Mucosa of descending colon (tissue), 3 donors: ENCODE measurements at regions not wholly inside any gene's neighbourhood (a gene's known extent, or its start where the extent isn't known, plus 50 kb on each side); places are given as distances from the start of the nearest gene placed in this dataset.
"Not testable (repeated sequence)": the region's sequence is repeated elsewhere in the genome, so short reads cannot be mapped to it uniquely, and the experiment has no call there.

Source experiments
- ATAC-seq: fragments of 200-7000 bp; cut with Tn5 transposase; one replicate; pipeline ENCODE4 v1.9.1; 2020; ENCODE audit warnings: mild to moderate bottlenecking, moderate library complexity
- DNase-seq, 3 donors: peaks; one replicate each; pipeline ENCODE4 v3.0.0-alpha.2; 2020
- H3K36me3 ChIP-seq: fragments of 200-600 bp; one replicate; pipeline ENCODE4 v1.8.0; 2021; ENCODE audit warnings: low read depth, mild to moderate bottlenecking
- H3K4me1 ChIP-seq: fragments of 200-600 bp; one replicate; pipeline ENCODE4 v1.8.0; 2021; ENCODE audit warnings: low read depth, mild to moderate bottlenecking
- H3K4me3 ChIP-seq: fragments of 200-600 bp; one replicate; pipeline ENCODE4 v1.8.0; 2021; ENCODE audit warnings: mild to moderate bottlenecking
- H3K9me3 ChIP-seq: fragments of 200-600 bp; one replicate; pipeline ENCODE4 v1.8.0; 2021; ENCODE audit warnings: mild to moderate bottlenecking
- intact Hi-C, 2 donors: fragments of 100-400 bp; cut with DNase I in 1 of 2; cut with micrococcal nuclease in 1 of 2; formaldehyde crosslinking; loops; one replicate each; pipeline versions ENCODE4 v1.11.0 to v1.11.1; 2022; cut with DNase I, micrococcal nuclease
- TF ChIP-seq, protein P1 (sequence below): fragments of 200-600 bp; IDR thresholded peaks from one replicate; pipeline ENCODE4 v1.8.0; 2022; ENCODE audit warnings: antibody characterized with exemption, mild to moderate bottlenecking
- donor health status: DM: no; HTN: no; CAD: no; lungs with moderate emphysema.
- donor health status: DM: no; HTN: no; CAD: no.
- donor health status: DM: no; HTN: yes; CAD: no.

DNA sequence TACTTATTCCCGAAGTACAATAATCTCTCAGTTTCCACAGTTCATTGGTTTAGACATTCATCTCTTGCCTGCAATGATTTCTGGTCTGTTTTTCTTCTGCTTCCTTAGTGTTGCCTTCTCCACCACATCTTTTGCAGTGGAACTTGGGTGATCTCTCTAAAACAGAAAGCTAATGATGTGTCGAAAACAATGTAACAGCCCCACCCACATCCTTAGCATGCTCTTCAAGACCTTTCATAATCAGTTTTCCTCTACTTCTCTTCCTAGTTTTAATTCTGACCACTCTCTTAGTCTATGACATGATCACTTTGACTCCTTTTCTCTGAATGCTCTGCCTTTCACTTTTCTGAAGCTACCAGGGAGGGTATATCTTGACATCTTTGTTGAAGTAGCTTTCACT lies 1007.9 kb upstream of the CITED2 start:
- no peak overlapping the region for H3K4me3 ChIP-seq
- no peaks in the 10 kb centered on the region for H3K4me1 ChIP-seq
- no peaks in the 10 kb centered on the region for H3K36me3 ChIP-seq
- TF ChIP-seq, protein P1, sequence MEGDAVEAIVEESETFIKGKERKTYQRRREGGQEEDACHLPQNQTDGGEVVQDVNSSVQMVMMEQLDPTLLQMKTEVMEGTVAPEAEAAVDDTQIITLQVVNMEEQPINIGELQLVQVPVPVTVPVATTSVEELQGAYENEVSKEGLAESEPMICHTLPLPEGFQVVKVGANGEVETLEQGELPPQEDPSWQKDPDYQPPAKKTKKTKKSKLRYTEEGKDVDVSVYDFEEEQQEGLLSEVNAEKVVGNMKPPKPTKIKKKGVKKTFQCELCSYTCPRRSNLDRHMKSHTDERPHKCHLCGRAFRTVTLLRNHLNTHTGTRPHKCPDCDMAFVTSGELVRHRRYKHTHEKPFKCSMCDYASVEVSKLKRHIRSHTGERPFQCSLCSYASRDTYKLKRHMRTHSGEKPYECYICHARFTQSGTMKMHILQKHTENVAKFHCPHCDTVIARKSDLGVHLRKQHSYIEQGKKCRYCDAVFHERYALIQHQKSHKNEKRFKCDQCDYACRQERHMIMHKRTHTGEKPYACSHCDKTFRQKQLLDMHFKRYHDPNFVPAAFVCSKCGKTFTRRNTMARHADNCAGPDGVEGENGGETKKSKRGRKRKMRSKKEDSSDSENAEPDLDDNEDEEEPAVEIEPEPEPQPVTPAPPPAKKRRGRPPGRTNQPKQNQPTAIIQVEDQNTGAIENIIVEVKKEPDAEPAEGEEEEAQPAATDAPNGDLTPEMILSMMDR: no peak
- intact Hi-C loops: no loop called here
- H3K9me3 ChIP-seq: peaks cover 3% of the 10 kb centered on the region
- DNase-seq (no peak), ATAC-seq (no peak)

GRCh38 chr6:140380427-140381218 lies 1006.2 kb upstream of the CITED2 start:
- DNase-seq: no peak
- Histone ChIP-seq H3K36me3 (no peaks in the 10 kb centered on the region), H3K4me3 (no peak overlapping the region), H3K9me3 (peaks cover 3% of the 10 kb centered on the region), H3K4me1 (no peaks in the 10 kb centered on the region)
- TF ChIP-seq, protein P1: no peak
- intact Hi-C loops: no loop called here
- no peak for ATAC-seq

- DNase-seq: no peak
- no peaks in the 10 kb centered on the region for H3K9me3 ChIP-seq
- TF ChIP-seq, protein P1: no peak
- H3K36me3 ChIP-seq: no peaks in the 10 kb centered on the region
- no peak overlapping the region for H3K4me3 ChIP-seq
- intact Hi-C loops: no loop called here
- H3K4me1 ChIP-seq: no peaks in the 10 kb centered on the region
- ATAC-seq: no peak
Observed at GRCh38 chr6:140379919-140380318, 1005.5 kb upstream of the CITED2 start.

DNA sequence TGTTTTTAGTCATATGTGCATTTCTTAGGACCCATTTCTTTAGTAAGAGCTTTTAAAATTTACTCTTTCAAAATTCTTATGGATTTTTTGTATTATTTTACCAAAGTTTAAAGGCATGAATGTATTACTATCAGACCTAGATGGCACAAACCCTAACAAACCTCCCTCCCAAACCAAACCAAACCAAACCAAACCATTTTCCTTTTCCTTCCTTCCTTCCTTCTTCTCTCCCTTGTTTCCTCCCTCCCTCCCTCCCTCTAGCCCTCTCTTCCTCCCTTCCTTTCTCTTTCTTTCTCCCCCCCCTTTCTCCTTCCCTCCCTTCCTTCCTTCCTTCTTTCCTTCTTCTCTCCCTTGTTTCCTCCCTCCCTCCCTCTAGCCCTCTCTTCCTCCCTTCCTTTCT lies 1001.8 kb upstream of the CITED2 start:
- intact Hi-C loops: no loop called here
- TF ChIP-seq, protein P1: no peak
- ATAC-seq (no peak), DNase-seq (no peak)
- no peaks in the 10 kb centered on the region for H3K36me3 ChIP-seq
- H3K4me1 ChIP-seq: no peaks in the 10 kb centered on the region
- H3K4me3 ChIP-seq: no peak overlapping the region
- H3K9me3 ChIP-seq: no peaks in the 10 kb centered on the region

GRCh38 chr6:140373728-140374127 lies 999.3 kb upstream of the CITED2 start:
- H3K4me3 ChIP-seq, DNase-seq, H3K4me1 ChIP-seq, H3K9me3 ChIP-seq, intact Hi-C loops, ATAC-seq, H3K36me3 ChIP-seq: not testable (repeated sequence)

DNA sequence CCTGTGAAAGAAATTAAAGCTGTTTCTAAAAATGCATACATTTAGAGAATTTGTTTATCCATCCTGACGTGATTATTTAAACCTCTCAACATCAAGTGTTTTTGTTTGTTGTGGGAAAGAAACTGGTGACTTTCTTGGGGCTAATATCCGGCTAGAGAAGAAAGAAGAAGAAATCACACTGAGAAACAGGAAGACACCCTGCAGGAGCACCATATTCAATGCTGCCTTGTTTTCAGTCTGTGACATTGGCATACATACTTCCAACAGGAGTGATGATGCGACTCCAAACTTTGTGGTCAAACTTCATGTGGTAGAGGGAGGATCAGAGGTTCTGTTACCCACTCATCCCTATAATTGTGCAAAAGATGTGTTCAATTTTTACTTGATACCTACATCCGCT lies 997.6 kb upstream of the CITED2 start:
- ATAC-seq (no peak), DNase-seq (no peak)
- Histone ChIP-seq H3K9me3 (no peaks in the 10 kb centered on the region), H3K4me3 (no peak overlapping the region), H3K4me1 (no peaks in the 10 kb centered on the region), H3K36me3 (no peaks in the 10 kb centered on the region)
- intact Hi-C loops: no loop called here
- TF ChIP-seq, protein P1: no peak
